Transverse colon (tissue), 4 donors: ENCODE measurements at regions not wholly inside any gene's neighbourhood (a gene's known extent, or its start where the extent isn't known, plus 50 kb on each side); places are given as distances from the start of the nearest gene placed in this dataset.

Experiments used
- POLR2A ChIP-seq: fragments of 450-650 bp; IDR thresholded peaks from one replicate; pipeline ENCODE4 v1.6.1; 2016; ENCODE audit warnings: antibody characterized with exemption, mild to moderate bottlenecking, moderate library complexity
- POLR2AphosphoS5 ChIP-seq, 3 donors: sonication (generic); formaldehyde crosslinking; IDR thresholded peaks; one replicate each; pipeline ENCODE4 v1.6.1; 2016; ENCODE audit warnings: antibody characterized with exemption in 3 of 3
- TF ChIP-seq, protein P1 (sequence below), 5 experiments: fragments of 200-600 bp in 3 of 5; fragments of 450-650 bp in 2 of 5; sonication (generic) in 3 of 5; IDR thresholded peaks; 1 replicate in 2 of 5; 2 replicates in 3 of 5; pipeline ENCODE4 v1.5.1; 2016 to 2017; ENCODE audit warnings: antibody characterized with exemption in 5 of 5, inconsistent platforms in 3 of 5, mild to moderate bottlenecking in 2 of 5, moderate library complexity in 1 of 5

DNA sequence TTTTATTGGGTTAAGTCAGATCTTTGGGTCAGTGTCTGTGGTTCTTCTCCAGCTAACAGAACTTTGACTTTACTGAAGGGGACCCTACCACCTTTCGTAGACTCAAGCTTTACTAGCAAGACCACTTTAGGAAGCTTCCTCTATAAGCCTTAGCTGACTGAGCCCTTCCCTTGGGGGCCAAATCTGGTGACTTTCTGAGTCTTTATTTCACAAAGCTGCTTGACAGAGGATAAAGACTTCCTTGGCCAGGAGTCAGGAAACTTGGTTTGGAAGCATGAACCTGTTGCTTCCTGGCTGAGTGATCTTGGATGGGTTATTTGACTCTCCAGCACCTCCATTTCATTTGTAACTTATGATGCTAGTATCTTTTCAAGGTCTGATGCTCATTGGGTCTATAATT lies 466.7 kb downstream of the TYW1 start:
- TF ChIP-seq, protein P1, sequence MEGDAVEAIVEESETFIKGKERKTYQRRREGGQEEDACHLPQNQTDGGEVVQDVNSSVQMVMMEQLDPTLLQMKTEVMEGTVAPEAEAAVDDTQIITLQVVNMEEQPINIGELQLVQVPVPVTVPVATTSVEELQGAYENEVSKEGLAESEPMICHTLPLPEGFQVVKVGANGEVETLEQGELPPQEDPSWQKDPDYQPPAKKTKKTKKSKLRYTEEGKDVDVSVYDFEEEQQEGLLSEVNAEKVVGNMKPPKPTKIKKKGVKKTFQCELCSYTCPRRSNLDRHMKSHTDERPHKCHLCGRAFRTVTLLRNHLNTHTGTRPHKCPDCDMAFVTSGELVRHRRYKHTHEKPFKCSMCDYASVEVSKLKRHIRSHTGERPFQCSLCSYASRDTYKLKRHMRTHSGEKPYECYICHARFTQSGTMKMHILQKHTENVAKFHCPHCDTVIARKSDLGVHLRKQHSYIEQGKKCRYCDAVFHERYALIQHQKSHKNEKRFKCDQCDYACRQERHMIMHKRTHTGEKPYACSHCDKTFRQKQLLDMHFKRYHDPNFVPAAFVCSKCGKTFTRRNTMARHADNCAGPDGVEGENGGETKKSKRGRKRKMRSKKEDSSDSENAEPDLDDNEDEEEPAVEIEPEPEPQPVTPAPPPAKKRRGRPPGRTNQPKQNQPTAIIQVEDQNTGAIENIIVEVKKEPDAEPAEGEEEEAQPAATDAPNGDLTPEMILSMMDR (IDR thresholded peaks at IDR 0.05), result no peak
- TF ChIP-seq POLR2A (no peak), POLR2AphosphoS5 (IDR thresholded peaks at IDR 0.05) (no peak)
